ENCODE measurements at regions not wholly inside any gene's neighbourhood (a gene's known extent, or its start where the extent isn't known, plus 50 kb on each side); places are given as distances from the start of the nearest gene placed in this dataset.

DNA sequence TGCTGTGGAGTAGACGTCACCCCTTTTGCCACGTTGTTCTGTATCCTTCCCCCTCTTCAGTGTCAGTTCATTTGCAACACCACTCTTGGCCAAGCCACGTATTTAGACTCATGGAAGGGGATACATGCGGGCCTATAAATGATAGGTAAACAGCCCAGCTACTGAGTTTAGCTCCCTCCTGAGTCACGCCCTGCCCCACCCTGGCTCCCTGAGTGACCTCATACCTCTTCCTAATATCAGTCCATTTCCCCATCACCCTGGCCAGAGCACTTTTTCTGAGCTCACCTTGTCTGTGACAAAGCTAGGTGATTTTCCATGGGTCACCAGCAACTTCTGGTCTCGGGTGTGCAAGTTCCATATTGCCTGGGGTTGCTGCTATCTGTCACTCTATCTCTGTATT is 147.2 kb upstream of the MAF start:
- Histone ChIP-seq H3K27ac (no peak overlapping the region), H3K4me3 (no peak overlapping the region), H3K9me3 (no peaks in the 10 kb centered on the region), H3K27me3 (no peaks in the 10 kb centered on the region), H3K36me3 (no peaks in the 10 kb centered on the region), H3K4me1 (peaks cover 0 to 13% (median 6%) of the 10 kb centered on the region in 4 donors)
- no peak for DNase-seq
- TF ChIP-seq EP300 (IDR thresholded peaks at IDR 0.05) (no peak), POLR2AphosphoS5 (IDR thresholded peaks at IDR 0.05) (no peak), POLR2A (IDR thresholded peaks at IDR 0.05) (no peak)
- TF ChIP-seq, protein P1, sequence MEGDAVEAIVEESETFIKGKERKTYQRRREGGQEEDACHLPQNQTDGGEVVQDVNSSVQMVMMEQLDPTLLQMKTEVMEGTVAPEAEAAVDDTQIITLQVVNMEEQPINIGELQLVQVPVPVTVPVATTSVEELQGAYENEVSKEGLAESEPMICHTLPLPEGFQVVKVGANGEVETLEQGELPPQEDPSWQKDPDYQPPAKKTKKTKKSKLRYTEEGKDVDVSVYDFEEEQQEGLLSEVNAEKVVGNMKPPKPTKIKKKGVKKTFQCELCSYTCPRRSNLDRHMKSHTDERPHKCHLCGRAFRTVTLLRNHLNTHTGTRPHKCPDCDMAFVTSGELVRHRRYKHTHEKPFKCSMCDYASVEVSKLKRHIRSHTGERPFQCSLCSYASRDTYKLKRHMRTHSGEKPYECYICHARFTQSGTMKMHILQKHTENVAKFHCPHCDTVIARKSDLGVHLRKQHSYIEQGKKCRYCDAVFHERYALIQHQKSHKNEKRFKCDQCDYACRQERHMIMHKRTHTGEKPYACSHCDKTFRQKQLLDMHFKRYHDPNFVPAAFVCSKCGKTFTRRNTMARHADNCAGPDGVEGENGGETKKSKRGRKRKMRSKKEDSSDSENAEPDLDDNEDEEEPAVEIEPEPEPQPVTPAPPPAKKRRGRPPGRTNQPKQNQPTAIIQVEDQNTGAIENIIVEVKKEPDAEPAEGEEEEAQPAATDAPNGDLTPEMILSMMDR (IDR thresholded peaks at IDR 0.05) = no peak
- intact Hi-C loops (cut with DNase I; ENCODE audit: low total_unique reads) = no loop called here
- WGBS, 5 donors = 84 to 91% (median 86%) methylated on average over 6 of the region's 6 CpGs

DNA sequence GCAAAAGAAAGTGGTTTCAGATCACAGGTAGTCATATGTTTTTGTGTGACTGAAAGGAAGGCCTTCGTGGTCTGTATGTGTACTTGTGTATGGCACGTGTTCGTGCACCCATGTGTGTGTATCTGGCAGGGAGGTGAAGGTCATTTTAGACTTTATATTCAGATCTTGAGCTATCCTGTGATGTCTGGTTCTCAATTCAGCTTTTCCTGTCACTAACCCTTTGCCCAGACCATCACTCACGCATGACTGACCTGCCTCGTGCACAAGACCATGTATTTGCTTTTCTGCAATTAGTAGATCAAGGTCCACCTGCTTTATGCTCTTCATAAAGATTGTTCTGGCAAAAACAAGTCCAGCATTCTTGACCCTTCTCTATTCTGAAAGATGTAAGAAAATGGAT is 139.7 kb upstream of the MAF start:
- whole genome bisulfite sequencing, 5 donors = 87 to 94% (median 91%) methylated on average over 5 of the region's 5 CpGs
- peak in 1 of 2 donors; percentile 58 for DNase-seq
- intact Hi-C loops (cut with DNase I; ENCODE audit: low total_unique reads) = no loop called here
- no peaks in the 10 kb centered on the region for H3K27me3 ChIP-seq
- TF ChIP-seq POLR2AphosphoS5 (IDR thresholded peaks at IDR 0.05) (no peak), POLR2A (IDR thresholded peaks at IDR 0.05) (no peak), EP300 (IDR thresholded peaks at IDR 0.05) (no peak)
- TF ChIP-seq, protein P1 (IDR thresholded peaks at IDR 0.05) = no peak
- no peaks in the 10 kb centered on the region for H3K36me3 ChIP-seq
- no peaks in the 10 kb centered on the region for H3K9me3 ChIP-seq
- no peaks in the 10 kb centered on the region for H3K4me1 ChIP-seq
- no peak overlapping the region for H3K4me3 ChIP-seq
- no peak overlapping the region for H3K27ac ChIP-seq

DNA sequence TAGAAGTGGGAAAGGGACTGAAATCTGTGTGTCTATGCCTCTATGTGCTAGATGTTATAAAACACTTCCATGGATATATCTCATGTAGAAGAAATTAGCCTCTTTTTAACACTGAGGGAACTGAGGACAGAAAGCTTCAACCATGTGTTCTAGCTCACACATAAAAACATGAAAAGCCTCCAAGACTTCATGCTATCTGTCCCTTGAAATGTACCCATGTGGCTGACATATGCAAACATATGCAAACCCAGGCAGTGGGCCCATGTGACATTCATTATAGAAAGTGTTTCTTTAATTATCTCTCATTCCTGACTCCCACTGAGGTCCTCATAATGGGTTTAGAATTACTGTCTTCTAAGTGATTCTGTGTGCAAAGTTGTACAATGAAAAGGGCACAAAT is 134.7 kb upstream of the MAF start:
- TF ChIP-seq, protein P1 (IDR thresholded peaks at IDR 0.05) = no peak
- TF ChIP-seq POLR2A (IDR thresholded peaks at IDR 0.05) = no peak
- TF ChIP-seq POLR2AphosphoS5 (IDR thresholded peaks at IDR 0.05) = no peak
- no peak for TF ChIP-seq EP300 (IDR thresholded peaks at IDR 0.05)
- no peaks in the 10 kb centered on the region for H3K36me3 ChIP-seq

DNA sequence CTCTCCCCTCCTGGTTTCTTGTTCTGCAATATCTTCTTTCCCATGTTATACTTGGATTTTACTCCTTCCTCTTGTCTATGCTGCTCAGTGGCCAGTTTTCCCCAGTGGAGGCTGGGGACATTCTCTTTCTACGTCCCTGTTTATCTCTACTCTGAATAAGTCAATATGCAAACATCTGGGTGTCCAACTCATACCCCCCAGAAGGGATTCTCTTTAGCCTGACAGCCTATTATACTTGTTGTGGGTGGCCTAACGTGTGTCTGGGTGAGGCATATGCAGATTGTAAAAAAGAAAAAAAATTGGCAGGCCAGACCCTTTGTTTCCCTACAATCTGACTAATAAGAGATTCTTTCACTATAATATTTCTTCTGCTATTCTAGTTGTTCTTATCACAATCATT is 134.2 kb upstream of the MAF start:
- 51 to 66% (median 52%) methylated on average over 2 of the region's 2 CpGs for WGBS, 5 donors

More for the DNA sequence above, 134.7 kb upstream of the MAF start:
- Histone ChIP-seq H3K4me1 (no peaks in the 10 kb centered on the region), H3K9me3 (no peaks in the 10 kb centered on the region), H3K27ac (no peak overlapping the region), H3K4me3 (no peak overlapping the region), H3K27me3 (no peaks in the 10 kb centered on the region)
- intact Hi-C loops (cut with DNase I; ENCODE audit: low total_unique reads) = no loop called here
- DNase-seq = no peak

More for the DNA sequence above, 134.2 kb upstream of the MAF start:
- DNase-seq = no peak
- TF ChIP-seq POLR2A (IDR thresholded peaks at IDR 0.05) (no peak), POLR2AphosphoS5 (IDR thresholded peaks at IDR 0.05) (no peak), EP300 (IDR thresholded peaks at IDR 0.05) (no peak)
- TF ChIP-seq, protein P1 (IDR thresholded peaks at IDR 0.05) = no peak
- H3K4me1 ChIP-seq = no peaks in the 10 kb centered on the region
- no peaks in the 10 kb centered on the region for H3K36me3 ChIP-seq
- no peaks in the 10 kb centered on the region for H3K27me3 ChIP-seq
- no peak overlapping the region for H3K27ac ChIP-seq
- H3K4me3 ChIP-seq = no peak overlapping the region
- H3K9me3 ChIP-seq = no peaks in the 10 kb centered on the region
- intact Hi-C loops (cut with DNase I; ENCODE audit: low total_unique reads) = no loop called here
